ENCODE measurements at regions not wholly inside any gene's neighbourhood (a gene's known extent, or its start where the extent isn't known, plus 50 kb on each side); places are given as distances from the start of the nearest gene placed in this dataset.
"Not testable (repeated sequence)": the region's sequence is repeated elsewhere in the genome, so short reads cannot be mapped to it uniquely, and the experiment has no call there.

- Histone ChIP-seq H3K36me3 (no peaks in the 10 kb centered on the region), H3K4me1 (no peaks in the 10 kb centered on the region), H3K27me3 (no peaks in the 10 kb centered on the region), H3K27ac (no peak overlapping the region), H3K4me3 (no peak overlapping the region), H3K9me3 (replicated peaks) (peaks cover 10% of the 10 kb centered on the region)
- DNase-seq: no peak
These were observed 113.1 kb upstream of the TRIM24 start for GRCh38 chr7:138346975-138347374.

GRCh38 chr7:138349841-138350700 lies 110.0 kb upstream of the TRIM24 start:
- no peaks in the 10 kb centered on the region for H3K27me3 ChIP-seq
- H3K9me3 ChIP-seq (replicated peaks): peaks cover 3% of the 10 kb centered on the region; the same call in 1 of the 2 replicates
- no peak for DNase-seq
- H3K4me1 ChIP-seq: no peaks in the 10 kb centered on the region
- H3K36me3 ChIP-seq: no peaks in the 10 kb centered on the region
- no peak overlapping the region for H3K4me3 ChIP-seq
- no peak overlapping the region for H3K27ac ChIP-seq

DNA sequence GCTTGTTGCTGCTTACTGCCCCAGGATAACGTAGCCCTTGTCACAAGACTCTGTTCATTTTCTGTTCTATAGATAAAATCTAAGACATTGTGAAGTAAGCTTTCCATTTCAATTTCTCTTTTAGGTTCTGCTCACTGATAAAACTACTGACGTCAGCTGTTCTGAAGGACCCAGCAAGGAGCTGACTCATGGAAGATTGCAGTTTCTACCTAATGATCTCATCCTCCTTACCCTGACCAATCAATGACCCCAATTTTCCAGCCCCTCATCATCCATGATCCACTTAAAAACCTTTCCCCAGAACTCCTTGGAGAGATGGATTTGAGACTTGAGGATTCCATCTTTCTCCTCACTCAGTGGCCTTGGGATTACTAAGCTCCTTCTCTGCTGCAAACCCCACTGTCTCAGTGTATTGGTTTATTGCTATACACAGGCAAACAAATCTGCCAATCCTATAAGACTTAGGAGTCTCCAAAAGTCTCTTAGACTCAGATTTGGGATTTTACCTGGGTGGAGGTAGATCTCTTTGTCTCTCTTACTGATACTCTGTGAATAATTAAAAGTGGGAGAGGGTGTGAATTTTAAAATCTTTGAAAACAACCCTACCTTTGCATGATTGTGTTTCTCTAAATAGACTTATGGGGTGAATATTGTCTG lies 109.2 kb upstream of the TRIM24 start:
- no peaks in the 10 kb centered on the region for H3K36me3 ChIP-seq
- H3K9me3 ChIP-seq (replicated peaks): peaks cover 3% of the 10 kb centered on the region; the same call in 1 of the 2 replicates
- H3K4me1 ChIP-seq: no peaks in the 10 kb centered on the region
- H3K4me3 ChIP-seq: no peak overlapping the region
- H3K27ac ChIP-seq: no peak overlapping the region
- no peaks in the 10 kb centered on the region for H3K27me3 ChIP-seq
- DNase-seq: no peak

- no peak overlapping the region for H3K27ac ChIP-seq
- H3K4me1 ChIP-seq: no peaks in the 10 kb centered on the region
- H3K4me3 ChIP-seq: no peak overlapping the region
- DNase-seq: no peak
- no peaks in the 10 kb centered on the region for H3K36me3 ChIP-seq
- H3K27me3 ChIP-seq: no peaks in the 10 kb centered on the region
- peaks cover 3% of the 10 kb centered on the region; the same call in 1 of the 2 replicates for H3K9me3 ChIP-seq (replicated peaks)
These were observed 107.2 kb upstream of the TRIM24 start for GRCh38 chr7:138352570-138353461.

DNA sequence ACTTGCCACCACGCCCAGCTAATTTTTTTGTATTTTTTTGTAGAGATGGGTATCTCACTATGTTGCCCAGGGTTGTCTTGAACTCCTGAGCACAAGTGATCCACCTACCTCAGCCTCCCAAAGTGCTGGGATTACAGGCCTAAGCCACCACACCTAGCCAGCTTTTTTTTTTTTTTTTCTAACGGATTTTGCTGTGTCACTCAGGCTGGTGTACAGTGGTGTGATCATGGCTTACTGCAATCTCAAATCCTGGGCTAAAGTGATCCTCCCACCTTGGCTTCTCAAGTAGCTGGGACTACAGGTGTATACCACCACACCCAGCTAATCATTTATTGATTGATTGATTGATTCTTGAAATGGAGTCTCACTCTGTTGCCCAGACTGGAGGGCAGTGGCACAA lies 106.0 kb upstream of the TRIM24 start:
- peaks cover 3% of the 10 kb centered on the region; the same call in 1 of the 2 replicates for H3K9me3 ChIP-seq (replicated peaks)
- H3K36me3 ChIP-seq: no peaks in the 10 kb centered on the region
- no peaks in the 10 kb centered on the region for H3K4me1 ChIP-seq
- no peak overlapping the region for H3K27ac ChIP-seq
- DNase-seq: no peak
- no peaks in the 10 kb centered on the region for H3K27me3 ChIP-seq
- H3K4me3 ChIP-seq: no peak overlapping the region

GRCh38 chr7:138355254-138355653 lies 104.8 kb upstream of the TRIM24 start:
- Histone ChIP-seq H3K27ac (no peak overlapping the region), H3K4me3 (no peak overlapping the region), H3K27me3 (no peaks in the 10 kb centered on the region), H3K36me3 (no peaks in the 10 kb centered on the region), H3K4me1 (no peaks in the 10 kb centered on the region), H3K9me3 (replicated peaks) (peaks cover 3% of the 10 kb centered on the region; the same call in 1 of the 2 replicates)
- no peak for DNase-seq

- H3K4me1 ChIP-seq: no peaks in the 10 kb centered on the region
- no peaks in the 10 kb centered on the region for H3K36me3 ChIP-seq
- DNase-seq: no peak
- no peak overlapping the region for H3K4me3 ChIP-seq
- H3K27ac ChIP-seq: no peak overlapping the region
- no peaks in the 10 kb centered on the region for H3K9me3 ChIP-seq (replicated peaks)
- H3K27me3 ChIP-seq: no peaks in the 10 kb centered on the region
These were observed 101.2 kb upstream of the TRIM24 start for GRCh38 chr7:138358850-138359341.

GRCh38 chr7:138359870-138360559 lies 100.0 kb upstream of the TRIM24 start:
- Histone ChIP-seq H3K4me3 (no peak overlapping the region), H3K9me3 (replicated peaks) (no peaks in the 10 kb centered on the region), H3K27ac (no peak overlapping the region), H3K4me1 (no peaks in the 10 kb centered on the region), H3K36me3 (no peaks in the 10 kb centered on the region), H3K27me3 (no peaks in the 10 kb centered on the region)
- no peak for DNase-seq

- no peaks in the 10 kb centered on the region for H3K36me3 ChIP-seq
- H3K27me3 ChIP-seq: no peaks in the 10 kb centered on the region
- H3K9me3 ChIP-seq (replicated peaks): no peaks in the 10 kb centered on the region
- no peak for DNase-seq
- no peak overlapping the region for H3K27ac ChIP-seq
- H3K4me1 ChIP-seq: no peaks in the 10 kb centered on the region
- H3K4me3 ChIP-seq: no peak overlapping the region
These were observed 96.3 kb upstream of the TRIM24 start for GRCh38 chr7:138363721-138364120.

DNA sequence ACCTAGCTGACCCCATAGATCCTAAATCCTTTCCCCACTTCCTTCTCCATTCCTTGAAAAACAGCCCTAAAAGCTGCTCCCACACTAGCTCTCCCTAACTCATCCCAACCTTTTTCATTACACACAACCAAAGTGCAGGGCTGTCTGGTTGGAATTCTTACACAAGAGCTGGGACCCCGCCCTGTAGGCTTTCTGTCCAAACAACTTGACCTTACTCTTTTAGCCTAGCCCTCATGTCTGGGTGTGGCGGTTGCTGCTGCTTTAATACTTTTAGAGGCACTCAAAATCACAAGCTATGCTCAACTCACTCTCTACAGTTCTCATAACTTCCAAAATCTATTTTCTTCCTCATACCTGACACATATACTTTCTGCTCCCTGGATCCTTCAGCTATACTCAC lies 93.9 kb upstream of the TRIM24 start:
- not testable (repeated sequence) for H3K36me3 ChIP-seq; H3K4me1 ChIP-seq; H3K27me3 ChIP-seq; H3K27ac ChIP-seq; H3K4me3 ChIP-seq; DNase-seq; H3K9me3 ChIP-seq (replicated peaks)

- H3K36me3 ChIP-seq; DNase-seq; H3K27ac ChIP-seq; H3K4me3 ChIP-seq; H3K27me3 ChIP-seq; H3K9me3 ChIP-seq (replicated peaks); H3K4me1 ChIP-seq: not testable (repeated sequence)
These were observed 93.4 kb upstream of the TRIM24 start for GRCh38 chr7:138366676-138367075.

GRCh38 chr7:138369797-138370196 lies 90.3 kb upstream of the TRIM24 start:
- H3K4me3 ChIP-seq: no peak overlapping the region
- no peaks in the 10 kb centered on the region for H3K4me1 ChIP-seq
- no peaks in the 10 kb centered on the region for H3K27me3 ChIP-seq
- no peaks in the 10 kb centered on the region for H3K36me3 ChIP-seq
- DNase-seq: no peak
- no peak overlapping the region for H3K27ac ChIP-seq
- 0 out of 2 replicates have a peak, but pooled peaks cover 6% of the 10 kb centered on the region for H3K9me3 ChIP-seq (replicated peaks)

DNA sequence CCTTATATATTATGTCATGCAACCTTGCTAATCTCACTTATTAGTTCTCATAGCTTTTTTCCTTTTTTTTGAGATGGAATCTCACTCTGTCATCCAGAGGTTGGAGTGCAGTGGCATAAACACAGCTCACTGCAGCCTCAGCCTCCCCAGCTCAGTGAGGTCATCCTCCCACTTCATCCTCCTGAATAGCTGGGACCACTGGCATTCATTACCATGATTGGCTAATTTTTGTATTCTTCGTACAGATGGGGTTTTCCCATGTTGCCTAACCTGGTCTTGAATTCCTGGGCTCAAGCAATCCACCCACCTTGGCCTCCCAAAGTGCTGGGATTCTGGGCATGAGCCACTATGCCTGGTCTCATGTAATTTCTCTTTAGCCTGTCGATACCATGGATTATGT lies 89.1 kb upstream of the TRIM24 start:
- H3K4me3 ChIP-seq: no peak overlapping the region
- no peak for DNase-seq
- H3K9me3 ChIP-seq (replicated peaks): 0 out of 2 replicates have a peak, but pooled peaks cover 6% of the 10 kb centered on the region
- H3K27me3 ChIP-seq: no peaks in the 10 kb centered on the region
- no peaks in the 10 kb centered on the region for H3K4me1 ChIP-seq
- no peak overlapping the region for H3K27ac ChIP-seq
- H3K36me3 ChIP-seq: no peaks in the 10 kb centered on the region

GRCh38 chr7:138374119-138374693 lies 85.9 kb upstream of the TRIM24 start:
- Histone ChIP-seq H3K9me3 (replicated peaks) (0 out of 2 replicates have a peak, but pooled peaks cover 6% of the 10 kb centered on the region), H3K4me1 (no peaks in the 10 kb centered on the region), H3K27ac (no peak overlapping the region), H3K4me3 (no peak overlapping the region), H3K27me3 (no peaks in the 10 kb centered on the region), H3K36me3 (no peaks in the 10 kb centered on the region)
- no peak for DNase-seq
